Mucosa of stomach (tissue), 1 donor: ENCODE measurements at regions not wholly inside any gene's neighbourhood (a gene's known extent, or its start where the extent isn't known, plus 50 kb on each side); places are given as distances from the start of the nearest gene placed in this dataset.

Experiments used
- H3K27me3 ChIP-seq: one replicate; pipeline ENCODE4 v1.7.0; 2013; ENCODE audit warnings: mild to moderate bottlenecking, low read length; ENCODE audit not compliant: control insufficient read depth, insufficient read depth
- H3K36me3 ChIP-seq: one replicate; pipeline ENCODE4 v1.7.0; 2013; ENCODE audit warnings: low read length; ENCODE audit not compliant: control insufficient read depth, insufficient read depth
- H3K4me1 ChIP-seq: one replicate; pipeline ENCODE4 v1.7.0; 2013; ENCODE audit warnings: mild to moderate bottlenecking, low read length; ENCODE audit not compliant: control insufficient read depth, insufficient read depth
- H3K4me3 ChIP-seq: one replicate; pipeline ENCODE4 v1.7.0; 2013; ENCODE audit warnings: low read length
- H3K9ac ChIP-seq: one replicate; pipeline ENCODE4 v1.7.0; 2013; ENCODE audit warnings: mild to moderate bottlenecking, low read length, moderate library complexity
- H3K9me3 ChIP-seq: one replicate; pipeline ENCODE4 v1.7.0; 2013; ENCODE audit warnings: mild to moderate bottlenecking, low read length, moderate library complexity; ENCODE audit not compliant: control insufficient read depth
- donor health status: Pancreatic carcinoma.

DNA sequence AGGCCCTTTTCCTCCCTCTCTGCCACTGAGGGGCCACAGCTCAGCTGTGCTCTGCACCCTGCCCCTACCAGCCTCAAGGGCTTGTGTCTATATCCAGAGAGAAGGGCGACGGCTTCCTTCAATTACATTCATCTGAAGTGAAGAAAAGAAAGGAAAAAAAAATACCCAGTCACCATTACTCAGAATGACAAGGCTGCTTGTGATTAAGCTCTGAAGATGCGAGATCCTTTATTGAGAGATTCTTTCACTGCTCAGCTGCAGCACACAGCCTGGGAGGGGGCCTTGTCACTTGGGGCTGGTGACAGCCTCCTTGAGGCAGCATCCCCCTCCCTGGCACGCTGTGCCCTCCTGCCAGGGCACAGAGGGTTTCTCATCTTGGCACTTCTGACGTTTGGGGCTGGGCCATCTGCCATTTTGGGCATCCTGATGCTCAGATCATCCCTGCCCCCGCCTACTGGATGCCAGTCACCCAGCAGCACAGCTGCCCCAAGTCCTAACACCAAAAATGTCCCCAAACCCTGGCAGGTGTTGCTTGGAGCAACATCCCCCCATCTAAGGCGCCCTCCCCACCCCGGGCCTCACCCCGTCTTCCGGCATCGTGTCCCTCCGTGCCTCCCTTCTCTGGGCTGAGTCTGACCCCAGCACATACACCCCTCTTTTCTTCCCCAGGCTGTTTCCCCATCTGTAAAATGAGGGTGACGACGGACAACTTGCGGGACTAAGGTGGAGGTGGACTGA, 1394.7 kb downstream of the BRD1 start:
- H3K9me3 ChIP-seq: no peaks in the 10 kb centered on the region
- H3K27me3 ChIP-seq: no peaks in the 10 kb centered on the region
- no peak overlapping the region for H3K4me3 ChIP-seq
- H3K36me3 ChIP-seq: no peaks in the 10 kb centered on the region
- H3K4me1 ChIP-seq: no peaks in the 10 kb centered on the region
- no peak overlapping the region for H3K9ac ChIP-seq

DNA sequence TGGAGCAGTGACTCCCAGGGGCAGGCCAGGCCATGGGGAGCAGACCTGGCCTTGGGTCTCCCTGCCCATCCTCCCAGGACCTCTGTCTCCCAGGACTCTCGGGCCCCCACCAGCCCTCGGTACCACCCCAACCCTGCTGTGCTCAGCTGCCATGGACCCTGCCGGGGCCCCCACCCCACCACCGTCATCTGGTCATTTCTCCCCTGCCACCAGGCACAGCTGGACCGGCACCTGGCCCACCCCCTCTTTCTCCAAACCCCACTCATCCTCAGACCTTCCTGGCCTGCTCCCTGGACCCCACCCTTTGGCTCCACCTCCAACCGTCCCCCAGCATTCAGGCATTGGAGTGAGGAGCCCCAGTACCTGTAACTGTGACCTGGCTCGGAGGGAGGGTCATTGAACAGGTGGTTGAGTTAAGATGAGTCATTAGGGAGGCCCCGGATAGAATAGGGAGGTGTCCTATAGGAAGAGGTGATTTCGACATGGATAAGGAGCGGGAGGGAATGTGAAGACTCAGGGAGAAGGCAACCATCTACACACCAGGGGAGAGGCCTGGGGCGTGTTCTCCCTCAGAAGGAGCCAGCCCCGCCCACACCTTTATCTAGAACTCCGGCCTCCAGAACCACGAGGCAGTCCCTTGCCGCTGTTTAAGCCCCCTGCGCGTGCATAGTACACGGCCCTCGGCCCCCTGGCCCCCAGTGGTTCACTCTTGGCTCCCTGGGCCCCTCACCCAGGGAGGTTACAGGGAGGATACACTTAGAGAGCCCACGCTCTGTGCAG, 1395.9 kb downstream of the BRD1 start:
- no peaks in the 10 kb centered on the region for H3K4me1 ChIP-seq
- no peak overlapping the region for H3K4me3 ChIP-seq
- no peak overlapping the region for H3K9ac ChIP-seq
- no peaks in the 10 kb centered on the region for H3K36me3 ChIP-seq
- H3K27me3 ChIP-seq: no peaks in the 10 kb centered on the region
- no peaks in the 10 kb centered on the region for H3K9me3 ChIP-seq

DNA sequence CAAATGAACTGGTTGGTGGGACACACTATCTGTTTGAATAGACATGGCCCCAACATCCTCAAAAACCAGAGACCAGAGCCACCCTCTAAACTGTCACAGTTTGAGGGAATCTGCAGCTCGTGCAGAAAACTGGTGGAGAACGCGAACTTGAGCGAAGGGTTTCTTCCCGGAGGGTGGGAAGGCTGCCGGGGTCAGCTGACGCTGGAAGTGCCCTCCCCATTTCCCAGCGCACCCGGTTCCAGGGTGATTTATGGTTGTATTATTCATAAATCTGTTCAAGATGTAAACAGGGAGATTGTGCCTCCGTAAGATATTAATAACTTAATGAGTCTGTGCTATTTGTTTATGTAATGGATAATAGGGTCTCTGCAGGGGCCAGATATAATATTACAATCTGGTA, 1396.7 kb downstream of the BRD1 start:
- Histone ChIP-seq H3K36me3 (no peaks in the 10 kb centered on the region), H3K4me3 (no peak overlapping the region), H3K27me3 (no peaks in the 10 kb centered on the region), H3K4me1 (no peaks in the 10 kb centered on the region), H3K9me3 (no peaks in the 10 kb centered on the region), H3K9ac (no peak overlapping the region)

DNA sequence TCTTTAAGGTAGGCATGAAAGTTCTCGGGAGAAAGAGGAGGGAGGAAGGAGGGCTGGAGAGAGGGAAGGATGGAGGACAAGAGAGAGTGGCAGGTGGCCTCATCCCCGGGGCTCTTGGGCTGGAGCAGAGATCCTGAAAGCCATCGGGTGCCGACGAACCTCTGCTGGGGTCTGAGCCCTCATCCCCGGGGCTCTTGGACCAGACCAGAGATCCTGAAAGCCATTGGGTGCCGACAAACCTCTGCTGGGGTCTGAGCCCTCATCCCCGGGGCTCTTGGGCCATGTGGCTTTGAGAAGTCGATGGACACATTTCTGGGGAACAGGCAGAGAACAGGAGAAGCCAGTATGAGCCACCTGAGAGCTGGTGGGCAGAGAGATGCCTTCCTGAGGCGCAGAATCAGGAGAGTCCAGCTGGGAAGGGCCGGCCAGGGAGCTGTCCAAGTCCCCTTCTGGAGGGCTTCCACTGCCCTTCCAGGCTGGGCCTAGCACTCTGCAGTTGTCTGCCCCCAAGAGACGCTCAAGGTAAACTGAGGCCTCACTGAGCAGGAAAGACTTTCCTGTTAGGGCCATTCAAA, 1398.1 kb downstream of the BRD1 start:
- Histone ChIP-seq H3K9me3 (no peaks in the 10 kb centered on the region), H3K27me3 (no peaks in the 10 kb centered on the region), H3K9ac (no peak overlapping the region), H3K4me3 (no peak overlapping the region), H3K4me1 (no peaks in the 10 kb centered on the region), H3K36me3 (no peaks in the 10 kb centered on the region)

DNA sequence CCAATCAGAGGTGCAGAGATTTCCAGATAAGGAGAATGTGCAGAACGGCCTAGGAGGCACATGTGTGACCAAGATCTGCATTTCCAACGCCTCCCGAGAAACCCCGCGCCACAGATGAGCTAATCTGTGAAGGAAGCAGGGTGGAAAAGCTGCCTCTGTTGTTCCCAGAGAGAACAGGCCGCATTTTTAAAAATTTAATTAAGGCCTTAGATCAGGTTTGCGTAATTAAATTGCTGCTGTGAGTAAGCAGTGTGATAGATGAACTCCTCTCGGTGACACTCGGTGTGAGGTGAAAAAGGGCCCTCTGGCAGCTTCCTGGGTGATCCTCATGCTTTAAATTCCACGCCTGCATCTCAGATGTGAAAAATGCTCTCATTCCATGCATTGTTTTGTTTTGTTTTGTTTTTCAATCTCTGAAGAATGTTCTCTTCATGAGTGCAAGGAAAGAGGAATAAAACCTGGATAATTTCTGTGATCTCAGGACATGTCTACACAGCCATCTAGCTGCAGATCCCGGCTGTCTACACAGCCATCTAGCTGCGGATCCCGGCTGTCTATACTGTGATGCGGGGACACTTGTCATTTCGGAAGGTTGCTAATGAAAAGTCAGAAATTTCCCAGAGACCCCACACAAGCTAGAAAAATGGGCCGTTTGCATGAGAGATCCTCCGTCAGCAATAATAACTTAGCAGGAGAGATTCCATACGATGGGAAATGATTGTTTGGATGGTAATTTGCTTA, 1398.9 kb downstream of the BRD1 start:
- Histone ChIP-seq H3K4me1 (no peaks in the 10 kb centered on the region), H3K9me3 (no peaks in the 10 kb centered on the region), H3K27me3 (no peaks in the 10 kb centered on the region), H3K9ac (no peak overlapping the region), H3K4me3 (no peak overlapping the region), H3K36me3 (no peaks in the 10 kb centered on the region)

DNA sequence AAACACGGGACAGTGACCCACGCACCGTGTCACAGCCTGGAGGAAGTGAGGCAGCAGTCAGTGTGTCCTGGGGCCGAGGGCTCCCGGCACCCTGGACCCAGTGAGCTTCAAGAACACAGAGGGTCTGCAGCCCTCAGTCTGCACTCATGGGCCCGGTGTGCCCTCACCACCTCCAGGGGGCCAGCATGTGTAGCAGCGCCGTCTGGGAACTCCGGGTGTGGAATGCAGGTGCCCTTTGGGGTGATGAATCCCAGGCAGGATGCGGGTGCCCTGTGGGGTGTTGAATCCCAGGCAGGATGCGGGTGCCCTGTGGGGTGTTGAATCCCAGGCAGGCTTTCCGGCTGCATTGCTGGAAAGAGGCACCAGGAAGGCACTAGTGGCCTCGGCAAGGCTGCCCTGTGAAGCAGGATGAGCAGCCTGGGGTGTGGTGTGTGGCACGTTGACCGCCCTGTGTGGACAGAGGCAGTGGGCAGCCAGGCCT, 1399.9 kb downstream of the BRD1 start:
- H3K36me3 ChIP-seq: no peaks in the 10 kb centered on the region
- no peak overlapping the region for H3K4me3 ChIP-seq
- H3K4me1 ChIP-seq: no peaks in the 10 kb centered on the region
- no peaks in the 10 kb centered on the region for H3K27me3 ChIP-seq
- H3K9ac ChIP-seq: no peak overlapping the region
- H3K9me3 ChIP-seq: no peaks in the 10 kb centered on the region

DNA sequence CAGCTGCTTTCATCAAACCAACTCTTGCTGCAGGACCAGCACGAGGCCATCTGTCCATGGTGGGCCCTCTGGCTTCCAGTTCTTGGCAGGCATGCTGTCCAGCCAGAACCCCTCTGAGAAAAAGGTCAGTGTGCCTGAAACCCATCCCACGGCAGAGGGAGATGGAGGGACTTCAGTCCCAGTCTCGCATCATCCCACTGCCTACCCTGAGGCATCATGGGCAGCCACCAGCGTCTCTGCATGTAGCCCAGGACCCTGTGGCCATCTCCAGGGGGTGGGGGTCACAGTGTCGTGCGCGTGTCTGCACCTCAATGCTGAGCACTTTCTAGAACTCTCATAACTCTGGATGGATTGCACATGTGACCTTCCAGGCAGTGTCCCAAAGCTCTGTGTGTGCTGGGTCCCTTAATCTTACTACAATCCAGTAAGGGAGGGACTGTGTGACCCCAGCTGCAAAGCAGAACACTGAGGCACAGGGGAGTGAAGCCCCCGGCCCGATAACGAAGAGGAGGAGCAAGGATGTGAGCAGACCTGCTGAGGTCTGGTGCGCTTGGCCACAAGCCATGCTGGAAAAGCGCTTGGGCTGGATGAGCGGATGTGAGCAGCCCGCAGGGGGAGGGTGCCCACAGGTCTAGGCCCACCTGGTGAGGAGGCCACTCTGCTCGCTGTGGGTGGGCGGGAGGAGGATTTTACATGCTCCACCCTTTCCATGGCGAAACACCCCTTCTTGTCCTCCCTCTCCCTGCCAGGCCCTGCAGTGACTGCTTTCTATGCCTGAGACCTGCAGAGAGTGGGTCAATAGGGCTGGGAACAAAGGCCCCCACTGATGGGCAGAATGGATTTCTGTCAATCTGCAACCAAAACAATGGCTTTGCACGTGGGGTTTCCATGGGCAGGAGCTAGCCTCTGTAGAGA, 1401.0 kb downstream of the BRD1 start:
- no peak overlapping the region for H3K9ac ChIP-seq
- no peaks in the 10 kb centered on the region for H3K9me3 ChIP-seq
- H3K36me3 ChIP-seq: no peaks in the 10 kb centered on the region
- H3K27me3 ChIP-seq: no peaks in the 10 kb centered on the region
- no peak overlapping the region for H3K4me3 ChIP-seq
- no peaks in the 10 kb centered on the region for H3K4me1 ChIP-seq

DNA sequence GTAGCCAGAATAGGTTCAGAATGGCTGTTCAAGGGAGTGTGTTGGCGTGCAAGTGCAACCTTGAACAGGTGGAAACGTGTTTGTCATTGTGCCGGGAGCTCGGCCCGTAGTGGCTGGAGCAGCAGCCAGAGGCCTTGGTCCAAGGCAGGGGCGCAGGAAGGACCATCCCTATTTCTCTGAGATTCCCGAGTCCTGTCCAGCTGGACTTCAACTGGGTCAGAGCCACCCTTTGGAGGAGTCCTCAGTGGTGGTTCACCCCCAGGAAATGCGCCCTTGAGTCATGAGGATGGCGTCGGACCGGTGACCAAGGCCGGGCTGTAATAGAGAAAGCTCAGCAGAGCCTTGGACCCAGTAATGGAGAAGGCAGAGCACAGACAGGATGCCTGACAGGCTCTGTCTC, 1402.0 kb downstream of the BRD1 start:
- H3K36me3 ChIP-seq: no peaks in the 10 kb centered on the region
- H3K4me3 ChIP-seq: no peak overlapping the region
- H3K27me3 ChIP-seq: no peaks in the 10 kb centered on the region
- no peaks in the 10 kb centered on the region for H3K4me1 ChIP-seq
- no peak overlapping the region for H3K9ac ChIP-seq
- no peaks in the 10 kb centered on the region for H3K9me3 ChIP-seq

DNA sequence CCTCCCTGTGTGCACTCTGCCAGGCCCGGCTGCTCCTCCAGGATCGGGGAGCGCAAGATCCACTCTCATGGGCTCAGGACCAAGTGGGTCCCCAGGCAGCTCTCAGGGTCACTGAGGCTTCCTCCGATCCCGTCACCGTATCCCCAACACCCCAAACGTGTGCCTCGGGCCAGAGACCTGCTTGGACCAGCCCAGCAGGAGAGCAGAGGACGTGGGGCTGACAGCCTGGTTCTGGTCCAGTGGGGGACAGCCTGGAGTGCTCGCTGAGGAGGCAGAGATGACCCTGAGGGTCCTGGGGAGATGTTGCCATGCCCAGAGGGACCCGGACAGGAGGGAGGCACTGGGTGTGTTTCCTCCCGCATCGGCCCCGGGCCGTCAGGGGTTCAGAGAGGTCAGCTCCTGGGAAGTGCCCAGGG, 1402.6 kb downstream of the BRD1 start:
- H3K4me3 ChIP-seq: no peak overlapping the region
- no peaks in the 10 kb centered on the region for H3K36me3 ChIP-seq
- H3K9me3 ChIP-seq: no peaks in the 10 kb centered on the region
- no peak overlapping the region for H3K9ac ChIP-seq
- no peaks in the 10 kb centered on the region for H3K27me3 ChIP-seq
- H3K4me1 ChIP-seq: no peaks in the 10 kb centered on the region

DNA sequence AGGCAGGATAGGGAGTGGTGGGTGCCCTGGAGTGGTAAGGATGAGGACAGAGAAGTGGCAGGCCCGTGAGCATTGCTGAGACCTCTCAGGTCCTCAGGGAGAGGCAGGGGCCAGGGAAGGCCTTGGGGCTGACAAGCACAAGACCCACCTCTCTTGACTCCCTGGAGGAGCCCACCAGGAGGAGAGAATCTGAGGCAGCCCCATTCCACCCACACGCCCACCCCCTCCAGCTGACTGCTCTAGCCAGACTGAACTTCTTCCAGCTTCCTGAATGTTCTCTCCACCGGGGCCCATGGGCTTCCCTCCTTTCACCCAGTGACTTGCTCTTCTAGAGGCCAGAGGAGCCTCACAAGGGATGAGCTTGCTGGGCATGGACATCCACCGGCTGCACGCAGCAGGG, 1403.0 kb downstream of the BRD1 start:
- no peak overlapping the region for H3K9ac ChIP-seq
- H3K27me3 ChIP-seq: no peaks in the 10 kb centered on the region
- H3K9me3 ChIP-seq: no peaks in the 10 kb centered on the region

DNA sequence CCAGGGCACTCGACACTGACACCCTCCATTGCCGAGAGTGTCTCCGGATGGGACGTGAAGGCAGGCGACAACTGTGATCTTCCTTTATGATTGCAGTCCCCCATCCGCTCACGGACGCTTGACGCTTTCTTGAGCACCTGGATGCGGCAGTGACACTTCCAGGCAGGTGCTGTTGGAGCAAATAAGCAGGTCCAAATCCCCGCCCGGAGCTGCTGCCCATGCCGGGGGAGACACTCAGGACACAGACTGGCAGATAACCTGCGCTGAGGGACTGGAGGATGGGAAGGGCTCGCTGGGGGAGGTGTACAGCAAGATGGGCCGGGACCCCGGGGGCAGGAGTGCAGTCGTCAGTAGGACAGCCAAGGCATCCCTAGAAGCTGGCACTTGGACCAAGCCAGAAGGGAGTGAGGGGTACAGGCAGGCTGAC, 1403.5 kb downstream of the BRD1 start:
- H3K9me3 ChIP-seq: no peaks in the 10 kb centered on the region
- H3K36me3 ChIP-seq: no peaks in the 10 kb centered on the region
- no peaks in the 10 kb centered on the region for H3K4me1 ChIP-seq
- H3K27me3 ChIP-seq: no peaks in the 10 kb centered on the region
- H3K9ac ChIP-seq: no peak overlapping the region
- H3K4me3 ChIP-seq: no peak overlapping the region

More for the DNA sequence above, 1403.0 kb downstream of the BRD1 start:
- no peak overlapping the region for H3K4me3 ChIP-seq
- no peaks in the 10 kb centered on the region for H3K36me3 ChIP-seq
- no peaks in the 10 kb centered on the region for H3K4me1 ChIP-seq
